Hematopoietic multipotent progenitor cell treated with erythropoietin and hydrocortisone succinate and interleukin-3 and kit ligand, for 6 days (in vitro differentiated cells): ENCODE measurements at regions not wholly inside any gene's neighbourhood (a gene's known extent, or its start where the extent isn't known, plus 50 kb on each side); places are given as distances from the start of the nearest gene placed in this dataset.
"Not testable (repeated sequence)": the region's sequence is repeated elsewhere in the genome, so short reads cannot be mapped to it uniquely, and the experiment has no call there.

ENCODE experiments used
- DNase-seq: peaks from one replicate; pipeline ENCODE4 v3.0.0-alpha.2; 2015

DNA sequence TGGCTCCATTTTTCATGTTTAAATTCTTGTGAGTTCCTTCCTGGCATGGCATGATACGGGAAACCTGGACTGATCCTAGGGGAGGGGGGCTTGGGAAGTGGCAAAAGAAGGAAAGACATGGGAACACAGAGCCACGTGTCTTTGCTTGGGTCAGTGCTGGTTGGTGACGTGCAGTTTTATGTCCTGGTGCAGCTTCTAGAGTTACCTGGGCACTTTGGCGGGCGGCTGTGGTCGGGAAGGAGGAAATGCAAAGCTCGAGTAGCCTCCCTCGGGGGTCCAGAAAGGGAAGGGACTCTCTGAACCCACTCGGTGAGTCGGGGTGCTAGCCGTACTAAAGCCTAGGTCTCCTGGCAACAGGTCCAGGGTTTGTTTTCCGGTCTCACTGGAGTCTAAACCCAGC, 94.6 kb downstream of the APOB start:
- DNase-seq, result no peak

DNA sequence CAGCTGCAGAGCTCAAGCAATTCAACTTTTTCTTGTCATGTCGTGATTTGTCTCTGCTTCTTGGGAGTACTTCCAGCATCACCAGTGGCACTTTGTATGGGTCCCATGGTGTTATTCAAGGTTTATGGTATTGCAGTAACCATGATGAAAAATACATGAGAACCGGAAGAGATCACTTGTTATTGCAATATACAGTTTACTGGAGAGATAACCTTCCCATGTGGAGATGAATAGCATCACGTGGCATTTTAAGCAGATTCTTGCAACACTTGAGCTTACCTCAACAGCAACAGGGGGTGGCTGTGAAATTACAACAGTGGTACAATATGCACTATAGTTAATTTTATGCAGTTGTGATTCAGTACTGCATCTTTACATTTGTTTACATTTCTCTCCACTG, 97.4 kb downstream of the APOB start:
- DNase-seq, result no peak

DNA sequence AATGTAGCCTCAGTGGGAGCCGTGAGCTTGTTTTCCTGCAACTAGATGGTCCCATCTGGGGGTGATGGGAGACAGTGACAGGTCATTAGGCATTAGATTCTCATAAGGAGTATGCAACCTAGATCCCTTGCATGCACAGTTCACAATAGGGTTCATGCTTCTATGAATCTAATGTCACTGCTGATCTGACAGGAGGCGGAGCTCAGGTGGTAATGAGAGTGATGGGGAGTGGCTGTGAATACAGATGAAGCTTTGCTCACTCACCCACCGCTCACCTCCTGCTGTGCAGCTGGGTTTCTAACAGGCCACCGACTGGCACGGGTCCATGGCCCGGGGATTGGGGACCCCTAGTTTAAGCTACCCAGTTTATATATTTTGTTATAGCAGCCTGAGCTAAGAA, 100.2 kb downstream of the APOB start:
- not testable (repeated sequence) for DNase-seq

DNA sequence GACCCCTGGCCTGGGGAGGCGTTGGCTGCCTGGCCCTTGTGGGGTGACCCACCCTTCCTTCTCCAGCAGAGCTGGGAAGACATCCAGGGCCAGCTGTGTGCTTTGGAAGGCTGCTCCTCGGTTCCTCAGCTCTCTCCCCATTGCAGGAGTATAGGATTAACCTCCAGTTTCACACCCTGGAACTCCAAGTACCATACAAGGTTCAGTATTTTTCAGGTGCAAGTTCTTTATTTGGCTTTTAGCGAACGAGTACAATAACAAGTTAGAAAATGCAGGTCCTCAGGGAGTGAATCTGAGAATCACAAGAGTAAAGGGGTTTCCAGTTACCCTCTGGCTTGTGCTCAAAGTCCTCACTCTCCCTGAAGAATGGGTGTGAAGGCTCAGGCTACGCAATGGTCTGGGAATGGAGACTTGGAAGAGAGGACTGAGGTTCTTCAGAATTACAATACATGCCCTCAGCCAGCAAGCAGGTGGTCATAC, 101.2 kb downstream of the APOB start:
- DNase-seq, result no peak

DNA sequence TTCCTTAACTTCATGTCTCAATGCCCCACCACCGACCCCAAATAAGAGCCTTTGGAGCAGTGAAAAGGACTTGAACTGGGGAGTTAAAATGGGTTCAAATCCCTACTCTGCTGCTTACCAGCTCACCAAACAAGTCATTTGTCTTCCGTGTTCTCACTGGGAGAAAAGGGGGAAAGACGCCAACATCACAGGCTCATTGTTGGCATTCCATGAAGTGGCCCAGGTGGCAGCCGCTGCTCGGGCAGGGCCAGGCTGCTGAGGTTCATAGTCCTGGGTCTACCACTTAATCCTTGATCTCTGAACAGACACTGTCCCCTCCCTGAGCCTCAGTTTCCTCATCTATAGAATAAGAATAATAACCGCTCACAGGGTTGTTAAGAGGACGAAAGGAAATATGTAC, 103.0 kb downstream of the APOB start:
- DNase-seq, result no peak

DNA sequence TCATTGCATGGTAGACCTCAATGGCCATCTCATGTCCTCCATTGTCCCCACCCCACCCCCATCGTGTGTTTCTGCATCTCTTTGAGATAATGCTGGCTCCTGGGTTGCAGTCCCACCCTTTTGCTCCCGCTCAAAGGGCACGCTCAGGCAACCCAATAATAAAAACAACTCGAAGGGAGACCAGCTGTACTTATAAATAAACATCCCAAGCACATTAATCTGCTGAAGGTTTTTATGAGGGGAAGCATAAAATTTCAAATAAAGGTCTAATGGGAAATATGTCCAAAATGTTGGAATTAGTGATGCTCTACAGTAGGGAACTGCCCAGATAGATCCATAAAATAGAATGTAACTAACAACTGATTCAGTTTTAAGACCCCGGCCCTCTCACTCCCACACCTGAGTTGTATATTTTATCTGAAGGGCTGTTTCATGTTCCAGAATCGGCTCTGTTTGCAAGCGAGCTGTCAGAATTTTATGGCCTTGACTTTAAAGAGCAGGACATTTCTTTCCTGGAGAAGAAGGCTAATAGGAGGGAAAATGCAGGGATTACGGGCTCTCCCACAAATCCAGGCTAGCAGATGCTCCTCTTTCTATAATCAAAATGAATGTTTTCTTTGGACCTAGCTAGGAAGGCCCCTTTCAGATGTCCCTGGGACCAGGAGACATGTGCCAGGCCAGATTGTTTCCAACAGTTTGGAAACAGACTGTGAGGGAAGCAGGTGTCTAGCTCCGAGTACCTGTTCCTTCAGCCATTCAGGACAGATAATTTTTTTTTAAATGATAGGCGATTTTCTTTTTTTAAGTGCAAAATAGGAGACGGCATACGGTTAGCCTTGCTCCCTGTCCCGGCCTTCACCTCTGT, 103.7 kb downstream of the APOB start:
- no peak for DNase-seq

DNA sequence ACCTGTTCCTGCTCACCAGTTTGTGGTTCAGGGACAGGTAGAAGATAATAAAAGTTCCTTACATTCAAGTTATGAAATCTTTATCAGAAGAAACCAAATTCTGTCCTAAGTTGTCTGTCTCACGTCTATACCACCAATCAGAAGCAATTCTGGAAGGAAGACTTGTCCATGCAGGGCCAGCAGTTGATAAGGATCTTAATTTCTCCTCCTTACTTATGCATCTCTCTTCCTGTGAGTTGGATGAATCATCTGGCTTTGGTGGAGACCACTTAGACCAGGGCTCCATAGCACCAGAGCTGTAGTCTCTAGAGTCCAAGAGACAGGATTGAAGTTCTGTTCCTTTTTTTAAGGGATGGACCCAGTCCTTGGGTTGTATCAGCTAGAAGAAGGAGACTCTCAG, 106.5 kb downstream of the APOB start:
- DNase-seq, result no peak

DNA sequence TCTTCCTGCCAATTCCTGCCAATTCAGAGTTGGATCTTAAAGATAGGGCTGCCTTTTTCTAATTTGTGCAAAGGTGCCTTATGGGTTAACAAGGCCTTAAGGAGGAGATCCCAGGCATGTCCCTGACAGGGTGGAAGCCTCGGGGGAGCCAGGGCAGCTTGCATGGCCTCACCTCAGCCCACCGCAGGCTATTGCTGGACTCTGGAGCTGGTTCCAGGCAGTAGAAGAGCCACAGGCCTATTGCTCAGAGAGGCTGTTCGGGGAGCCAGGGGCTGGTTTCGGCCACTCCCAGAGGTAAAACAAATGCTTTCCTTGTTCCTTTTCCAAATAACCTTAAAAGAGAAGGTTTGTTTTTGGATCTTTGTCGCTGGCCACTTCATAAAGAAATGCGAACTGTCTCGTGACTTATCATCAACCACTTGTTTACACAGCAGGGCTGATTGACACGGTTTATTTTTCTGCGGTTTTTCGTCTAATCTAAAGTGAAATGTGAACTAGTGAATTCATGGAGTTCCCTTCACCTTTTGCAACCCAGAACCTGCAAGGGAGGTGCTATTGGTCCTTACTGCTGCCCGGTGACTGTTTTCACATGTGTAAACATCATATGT, 108.6 kb downstream of the APOB start:
- DNase-seq, result no peak

DNA sequence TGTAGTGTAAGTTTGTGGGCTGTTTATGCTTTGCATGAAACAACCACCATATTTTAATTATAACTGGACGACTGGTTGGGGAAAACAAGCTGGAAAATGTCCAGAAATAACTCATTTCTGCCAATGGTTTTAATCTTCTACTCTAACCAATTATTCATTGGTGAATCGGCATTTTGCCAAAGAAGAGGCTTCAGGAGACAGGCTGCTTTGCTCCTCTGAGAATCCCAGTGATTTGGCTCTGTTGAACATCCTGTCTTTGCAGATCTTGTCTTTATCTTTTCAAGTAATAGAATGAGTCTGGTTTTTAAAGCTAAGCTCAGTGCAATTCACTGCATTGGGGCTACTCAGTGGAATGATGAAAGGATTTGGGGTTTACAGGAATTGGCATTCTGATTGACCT, 109.6 kb downstream of the APOB start:
- no peak for DNase-seq

DNA sequence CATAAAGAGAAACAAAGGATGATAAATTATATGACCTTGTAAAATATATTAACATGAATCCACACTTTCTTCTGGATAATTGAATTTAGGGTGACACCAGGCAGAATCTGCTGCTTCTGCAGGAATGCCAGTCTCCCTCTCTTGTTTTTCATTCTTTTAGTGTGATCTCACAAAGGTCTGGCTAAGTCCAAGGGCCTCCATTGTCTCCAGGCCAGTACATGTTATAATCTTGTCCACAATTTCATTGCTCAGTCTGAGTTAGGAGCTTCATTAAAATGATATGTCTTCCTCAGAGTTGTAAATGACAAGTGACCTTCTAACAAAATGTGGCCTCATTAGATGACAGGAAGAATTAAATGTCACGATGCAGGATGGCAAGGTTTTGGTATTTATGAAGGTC, 110.2 kb downstream of the APOB start:
- no peak for DNase-seq

DNA sequence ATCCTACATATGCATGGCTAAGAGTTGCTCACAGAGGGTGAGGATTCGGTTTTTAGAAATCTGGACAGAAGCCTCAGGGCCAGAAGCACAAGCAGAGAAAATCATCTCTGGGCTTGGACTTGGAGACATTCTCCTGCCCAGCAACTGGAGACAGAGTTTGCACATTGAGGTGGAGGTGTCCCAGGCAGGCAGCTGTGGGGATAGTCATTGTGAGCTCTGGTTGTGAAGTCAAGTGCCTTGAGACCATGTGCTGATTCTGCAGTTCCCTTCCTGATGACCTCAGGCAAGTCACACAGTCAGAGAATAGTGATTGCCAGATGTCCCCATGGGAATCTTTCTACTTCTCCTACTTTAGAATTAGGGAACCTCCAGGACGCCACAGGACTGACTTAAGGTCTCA, 108.4 kb upstream of the LDAH start:
- DNase-seq, result no peak

DNA sequence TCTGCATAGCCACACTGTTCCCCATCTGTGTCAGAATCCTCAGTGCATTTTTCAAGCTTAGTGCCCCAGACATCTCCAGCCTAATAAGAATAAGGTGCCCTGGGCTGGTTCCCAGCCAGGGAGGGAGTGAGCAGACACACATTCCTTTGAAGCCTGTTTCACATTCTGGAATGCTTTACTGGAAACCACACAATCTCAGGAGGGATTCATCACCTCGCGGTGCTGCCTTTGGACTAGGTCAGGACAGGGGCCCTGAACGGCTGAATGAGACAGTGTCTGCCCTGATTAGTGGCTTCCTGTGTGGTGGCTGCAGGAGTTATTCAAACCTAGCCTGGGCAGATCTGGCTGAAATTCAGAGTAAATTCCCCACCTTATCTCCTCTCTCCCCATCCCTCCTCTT, 108.0 kb upstream of the LDAH start:
- no peak for DNase-seq

DNA sequence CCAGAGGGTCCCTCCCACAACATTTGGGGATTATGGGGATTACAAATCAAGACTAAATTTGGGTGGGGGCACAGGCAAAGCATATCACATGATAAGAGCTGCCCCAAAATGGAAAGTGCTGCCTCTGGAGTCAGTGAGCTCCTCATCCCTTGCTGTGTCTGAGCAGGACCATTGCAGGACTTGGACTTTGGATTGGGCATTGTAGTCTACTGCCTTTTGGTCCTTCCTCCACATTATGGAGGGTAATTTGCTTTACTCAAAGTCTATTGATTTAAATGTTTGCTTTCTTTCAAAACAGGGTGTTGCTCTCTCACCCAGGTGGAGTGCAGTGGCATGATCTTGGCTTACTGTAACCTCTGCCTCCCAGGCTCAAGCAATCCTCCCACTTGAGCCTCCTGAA, 106.8 kb upstream of the LDAH start:
- no peak for DNase-seq

DNA sequence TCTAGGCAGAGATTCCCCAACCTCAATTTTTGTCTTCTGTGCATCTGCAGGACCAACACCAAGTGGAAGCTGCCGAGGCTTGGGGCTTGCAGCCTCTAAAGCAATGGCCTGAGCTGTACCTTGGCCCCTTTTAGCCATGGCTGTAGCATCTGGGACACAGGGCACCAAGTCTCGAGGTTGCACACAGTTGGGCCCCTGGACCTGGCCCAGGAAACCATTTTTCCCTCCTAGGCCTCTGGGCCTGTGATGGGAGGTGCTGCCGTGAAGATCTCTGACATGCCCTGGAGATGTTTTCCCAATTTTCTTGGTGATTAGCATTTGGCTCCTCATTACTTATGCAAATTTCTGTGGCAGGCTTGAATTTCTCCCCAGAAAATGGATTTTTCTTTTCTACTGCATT, 105.7 kb upstream of the LDAH start:
- no peak for DNase-seq

DNA sequence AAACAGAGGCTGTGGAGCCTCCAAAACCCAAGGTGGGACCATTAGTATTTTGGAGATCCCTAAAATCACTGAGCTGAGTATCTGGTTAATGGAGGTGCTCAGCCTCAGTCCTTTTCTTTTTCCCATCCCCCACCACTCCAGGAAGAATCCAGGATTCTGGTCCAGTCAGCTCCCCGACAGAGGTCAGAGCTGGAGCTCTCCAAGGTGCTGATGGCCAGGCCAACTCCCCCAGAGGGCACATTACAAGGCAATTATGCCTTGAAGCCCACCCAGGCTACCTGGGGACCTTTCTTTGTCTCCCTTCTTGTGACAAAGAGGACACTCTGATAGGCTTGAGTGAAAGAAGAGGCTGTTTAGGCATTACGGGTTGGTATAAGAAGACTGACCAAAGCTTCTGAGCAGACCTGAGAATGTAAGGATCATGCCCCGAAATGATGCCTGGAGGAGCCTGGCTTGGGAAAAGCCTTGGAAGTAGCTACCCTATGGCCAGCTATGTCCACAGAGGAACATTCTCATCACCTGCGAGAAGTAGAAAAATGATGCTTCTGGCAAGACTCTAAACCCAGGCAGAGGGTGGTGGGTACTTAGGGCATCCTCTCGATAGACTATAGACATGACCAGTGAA, 102.5 kb upstream of the LDAH start:
- DNase-seq, result peak; percentile 42

DNA sequence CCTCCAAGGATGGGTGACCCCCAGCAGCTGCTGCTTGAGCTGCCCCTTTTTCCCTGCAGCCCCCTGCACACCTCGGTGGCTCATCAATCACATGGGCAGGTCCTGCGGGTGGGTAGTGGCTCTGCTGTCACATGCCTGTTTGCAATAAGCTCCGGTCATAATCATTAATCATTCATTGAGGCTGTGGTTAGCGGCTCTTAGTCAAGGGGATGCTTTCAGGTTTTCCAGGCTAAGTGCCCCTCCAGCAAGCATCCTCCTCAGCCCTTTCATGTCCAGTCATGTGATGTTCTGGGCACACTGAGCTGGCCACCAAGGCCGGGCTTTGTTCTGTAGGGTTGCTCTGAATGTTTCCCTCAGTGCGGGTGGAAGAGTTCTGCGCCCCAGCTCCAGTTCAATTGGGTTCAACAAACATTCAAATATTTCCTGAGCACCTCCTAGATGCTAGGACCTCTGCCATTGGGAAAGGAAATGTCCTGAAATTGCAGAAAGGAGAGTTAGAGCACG, 96.4 kb upstream of the LDAH start:
- no peak for DNase-seq

DNA sequence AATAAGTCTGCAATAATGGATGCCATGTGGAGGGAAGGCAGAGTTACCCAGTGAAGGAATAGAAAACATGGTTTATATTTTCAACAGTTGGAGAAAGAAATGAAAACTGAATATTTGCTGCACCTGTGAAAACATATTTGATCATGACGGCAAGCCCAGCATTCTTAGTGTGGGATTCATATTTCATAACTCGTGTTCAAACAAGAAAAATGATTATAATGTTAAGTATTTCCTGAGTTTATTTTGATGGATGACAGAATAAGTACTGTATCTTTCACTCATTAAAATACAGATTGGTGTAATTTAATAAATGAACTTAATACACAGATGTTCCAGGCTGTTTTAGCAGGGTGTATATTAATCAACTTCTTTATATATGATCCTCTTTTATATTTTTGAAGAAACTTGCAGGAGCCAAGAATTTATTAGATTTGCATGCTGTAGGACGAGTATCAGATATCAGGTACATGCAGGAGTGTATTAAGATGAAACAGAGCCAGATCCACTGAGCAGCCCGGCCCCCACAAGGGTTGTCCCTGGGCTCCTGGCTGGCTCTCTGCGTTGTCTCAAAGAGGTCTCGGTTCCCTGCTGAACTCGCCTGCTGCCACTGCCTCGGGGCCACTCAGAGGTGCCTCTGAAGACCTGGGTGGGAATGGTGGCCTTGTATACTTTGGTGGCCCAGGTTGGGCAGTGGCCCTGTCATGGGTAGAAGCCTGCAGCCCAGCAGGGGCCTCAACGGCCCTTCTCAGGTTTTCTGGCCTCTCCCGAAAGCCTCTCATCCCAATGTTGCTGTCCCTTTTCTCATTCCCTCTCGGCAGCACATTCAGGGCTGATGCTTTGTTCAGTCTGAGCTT, 95.0 kb upstream of the LDAH start:
- no peak for DNase-seq

DNA sequence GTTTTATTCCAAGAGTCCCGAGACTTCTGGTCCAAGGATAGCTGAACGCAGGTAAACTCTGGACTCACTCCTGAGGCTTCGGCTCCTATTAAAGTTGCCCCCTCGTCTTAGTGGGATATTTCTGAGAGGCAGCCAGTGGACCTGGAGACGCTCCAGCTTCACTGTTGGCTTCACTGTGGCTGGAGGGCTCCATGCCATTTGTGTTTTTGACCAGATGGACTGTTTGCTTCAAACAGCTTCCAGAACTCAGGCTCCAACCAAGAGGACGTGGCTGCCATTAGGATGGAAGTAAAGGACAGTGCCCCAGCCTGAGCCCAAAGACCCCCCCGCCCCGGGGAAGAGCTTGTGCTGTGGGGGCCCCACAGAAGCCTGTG, 94.4 kb upstream of the LDAH start:
- no peak for DNase-seq

DNA sequence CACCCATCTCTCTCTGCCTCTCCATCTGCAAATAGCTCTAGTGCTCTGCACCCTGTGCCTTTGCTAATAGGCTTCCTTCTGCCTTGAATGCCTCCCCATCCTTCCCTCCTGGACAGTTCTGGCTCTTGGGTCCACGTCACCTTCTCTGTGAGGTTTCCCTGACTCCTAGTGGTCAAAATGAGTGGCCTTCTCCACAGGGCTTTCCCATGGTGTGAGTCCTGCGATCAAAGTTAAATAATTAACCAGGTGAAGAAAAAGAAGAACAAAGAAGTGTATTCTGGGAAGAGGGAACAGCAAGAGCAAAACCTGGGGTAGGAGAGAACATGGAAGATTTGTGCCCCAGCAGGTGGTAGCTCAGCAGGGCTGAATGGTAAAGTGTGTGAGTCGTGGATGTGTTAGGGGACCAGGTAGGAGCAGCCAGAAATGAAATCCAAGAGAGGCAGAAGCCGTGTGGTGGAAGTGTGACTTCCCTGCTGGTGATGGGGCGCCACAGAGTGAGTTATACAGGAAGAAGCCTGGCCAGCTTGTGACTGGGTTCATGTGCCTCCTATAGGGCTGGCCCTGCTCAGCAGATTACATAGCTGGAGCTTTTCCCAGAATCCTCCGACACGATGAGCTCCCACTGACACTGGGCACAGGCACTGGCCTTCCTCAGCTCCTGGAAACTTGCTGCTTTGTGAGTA, 93.8 kb upstream of the LDAH start:
- DNase-seq, result peak; percentile 6

DNA sequence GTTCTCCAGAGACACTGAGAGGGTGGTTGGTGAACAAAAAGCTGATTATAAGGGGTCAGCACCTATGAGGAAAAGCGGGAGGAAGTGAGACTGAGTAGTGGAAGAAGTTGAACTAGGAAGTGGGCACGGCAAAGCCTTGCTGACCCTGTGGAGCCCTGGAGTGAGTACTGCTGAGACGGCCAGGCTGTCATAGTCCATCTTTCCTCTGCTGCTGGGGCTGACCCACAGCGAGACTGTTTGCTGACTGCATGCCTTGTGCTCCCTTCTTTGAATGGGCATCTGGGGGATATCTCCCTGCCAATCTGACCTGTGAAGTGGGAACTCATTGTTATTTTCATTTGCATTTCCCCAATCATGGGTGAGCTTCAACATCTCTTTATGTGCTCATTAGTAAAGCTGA, 92.4 kb upstream of the LDAH start:
- DNase-seq, result no peak

DNA sequence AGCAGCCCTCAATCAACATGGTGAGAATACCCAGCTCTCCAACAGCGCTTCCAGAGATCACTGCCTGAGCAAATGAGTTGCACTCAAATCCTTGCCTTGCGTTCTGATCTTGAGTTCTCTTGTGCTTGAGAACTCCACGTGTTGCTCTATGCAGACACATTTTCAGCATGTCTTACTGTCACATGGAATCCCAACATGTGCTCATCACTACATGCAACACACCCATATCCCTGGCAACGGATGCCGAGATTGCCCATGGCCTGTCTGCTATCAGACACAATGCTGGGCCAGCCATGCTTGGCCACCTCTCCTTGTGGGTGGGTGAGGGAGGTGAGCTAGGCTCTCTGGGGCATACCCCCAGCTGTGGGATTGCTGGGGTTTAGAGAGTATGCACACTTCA, 91.9 kb upstream of the LDAH start:
- no peak for DNase-seq

DNA sequence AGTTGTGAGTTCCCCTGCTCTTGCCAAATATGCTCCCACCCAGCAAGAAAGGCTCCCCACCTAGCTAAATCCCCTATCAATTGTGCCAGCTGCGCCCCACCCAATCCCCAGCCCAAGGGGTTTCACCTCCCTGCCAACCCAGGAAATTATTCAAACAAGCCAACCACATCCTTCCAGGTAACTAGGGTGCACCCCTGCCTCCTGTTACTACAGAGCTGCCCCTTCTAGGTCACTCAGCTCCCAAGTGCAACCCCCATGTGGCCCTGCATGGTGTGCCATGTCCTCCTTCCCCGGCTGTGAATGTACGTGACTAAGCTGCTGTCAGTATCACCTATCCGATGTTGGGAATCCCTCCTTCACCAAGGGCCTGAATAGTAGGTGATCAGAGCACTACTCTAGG, 91.2 kb upstream of the LDAH start:
- no peak for DNase-seq

DNA sequence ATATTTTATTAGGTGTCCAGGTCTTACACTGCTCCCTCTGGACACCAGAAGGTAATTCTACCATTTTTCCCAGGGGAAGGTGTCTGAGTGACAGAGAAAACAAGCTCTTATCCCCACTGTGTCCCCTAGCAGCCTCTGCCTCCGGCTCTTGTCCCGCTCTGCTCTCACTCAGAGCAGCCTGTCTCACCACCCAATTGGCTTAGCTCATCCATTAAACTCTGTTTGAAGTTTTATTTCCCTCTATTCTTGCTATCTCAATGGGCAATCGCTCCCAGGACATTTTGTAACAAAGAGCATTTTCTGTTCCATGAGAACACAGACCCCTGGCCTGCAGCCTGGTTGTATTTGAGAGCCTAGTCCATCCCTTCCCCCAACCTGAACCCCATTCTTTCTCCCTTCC, 90.6 kb upstream of the LDAH start:
- no peak for DNase-seq
